ENCODE measurements at regions not wholly inside any gene's neighbourhood (a gene's known extent, or its start where the extent isn't known, plus 50 kb on each side); places are given as distances from the start of the nearest gene placed in this dataset.
A peak's percentile ranks its signal among the peaks of the same experiment; 100 is the strongest.

DNA sequence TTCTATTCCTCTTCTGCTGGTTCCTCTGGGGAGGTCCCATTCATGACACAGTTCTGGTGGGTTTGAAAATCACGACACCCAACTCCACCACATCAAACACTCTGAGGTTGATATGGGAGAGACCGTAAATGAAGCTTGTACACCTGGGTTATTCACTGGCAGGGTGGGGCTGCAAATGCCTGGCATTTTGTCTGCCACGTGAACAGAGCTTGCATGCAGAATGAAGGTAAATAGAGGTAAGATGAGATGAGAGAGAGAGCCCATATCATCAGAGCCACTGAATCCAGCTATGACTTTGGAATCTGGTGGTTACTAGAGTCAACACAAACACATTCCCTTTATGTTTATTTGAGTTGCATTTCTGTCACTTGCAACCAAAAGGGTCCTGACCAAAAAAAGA, 97.4 kb downstream of the BANF2 start:
- DNase-seq (ENCODE audit: low read depth) = no peak
- no peak overlapping the region for H3K4me3 ChIP-seq (ENCODE audit: low read depth, low read length)
- TF ChIP-seq, protein P1, sequence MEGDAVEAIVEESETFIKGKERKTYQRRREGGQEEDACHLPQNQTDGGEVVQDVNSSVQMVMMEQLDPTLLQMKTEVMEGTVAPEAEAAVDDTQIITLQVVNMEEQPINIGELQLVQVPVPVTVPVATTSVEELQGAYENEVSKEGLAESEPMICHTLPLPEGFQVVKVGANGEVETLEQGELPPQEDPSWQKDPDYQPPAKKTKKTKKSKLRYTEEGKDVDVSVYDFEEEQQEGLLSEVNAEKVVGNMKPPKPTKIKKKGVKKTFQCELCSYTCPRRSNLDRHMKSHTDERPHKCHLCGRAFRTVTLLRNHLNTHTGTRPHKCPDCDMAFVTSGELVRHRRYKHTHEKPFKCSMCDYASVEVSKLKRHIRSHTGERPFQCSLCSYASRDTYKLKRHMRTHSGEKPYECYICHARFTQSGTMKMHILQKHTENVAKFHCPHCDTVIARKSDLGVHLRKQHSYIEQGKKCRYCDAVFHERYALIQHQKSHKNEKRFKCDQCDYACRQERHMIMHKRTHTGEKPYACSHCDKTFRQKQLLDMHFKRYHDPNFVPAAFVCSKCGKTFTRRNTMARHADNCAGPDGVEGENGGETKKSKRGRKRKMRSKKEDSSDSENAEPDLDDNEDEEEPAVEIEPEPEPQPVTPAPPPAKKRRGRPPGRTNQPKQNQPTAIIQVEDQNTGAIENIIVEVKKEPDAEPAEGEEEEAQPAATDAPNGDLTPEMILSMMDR (IDR thresholded peaks at IDR 0.05; ENCODE audit: insufficient read depth, low read depth, low read length) = no peak

DNA sequence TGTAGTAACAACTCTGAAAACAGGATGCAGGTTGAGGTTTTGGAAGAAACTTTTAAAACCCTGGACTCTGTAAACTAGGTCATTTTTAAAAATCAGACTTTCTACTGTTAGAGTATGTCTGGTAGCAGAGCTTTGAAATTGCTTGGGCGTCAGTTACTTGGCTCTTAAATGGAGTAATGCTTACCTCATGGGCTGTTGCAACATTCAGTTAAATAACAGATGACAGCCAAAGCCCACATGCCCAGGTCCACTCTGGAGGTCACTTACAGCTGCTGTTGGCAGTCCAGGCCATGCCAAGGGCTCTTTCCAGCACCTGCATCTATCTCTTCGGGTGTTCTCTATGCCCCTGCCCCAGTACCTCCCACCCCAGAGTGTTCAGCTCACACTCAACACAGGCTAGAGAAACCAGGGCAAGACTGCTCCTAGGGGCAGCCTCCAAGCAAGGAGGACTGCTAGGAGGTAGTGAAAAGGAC, 96.4 kb downstream of the BANF2 start:
- DNase-seq (ENCODE audit: low read depth) = peak; percentile 91
- TF ChIP-seq, protein P1 (IDR thresholded peaks at IDR 0.05; ENCODE audit: insufficient read depth, low read depth, low read length) = no peak
- H3K4me3 ChIP-seq (ENCODE audit: low read depth, low read length) = no peak overlapping the region

DNA sequence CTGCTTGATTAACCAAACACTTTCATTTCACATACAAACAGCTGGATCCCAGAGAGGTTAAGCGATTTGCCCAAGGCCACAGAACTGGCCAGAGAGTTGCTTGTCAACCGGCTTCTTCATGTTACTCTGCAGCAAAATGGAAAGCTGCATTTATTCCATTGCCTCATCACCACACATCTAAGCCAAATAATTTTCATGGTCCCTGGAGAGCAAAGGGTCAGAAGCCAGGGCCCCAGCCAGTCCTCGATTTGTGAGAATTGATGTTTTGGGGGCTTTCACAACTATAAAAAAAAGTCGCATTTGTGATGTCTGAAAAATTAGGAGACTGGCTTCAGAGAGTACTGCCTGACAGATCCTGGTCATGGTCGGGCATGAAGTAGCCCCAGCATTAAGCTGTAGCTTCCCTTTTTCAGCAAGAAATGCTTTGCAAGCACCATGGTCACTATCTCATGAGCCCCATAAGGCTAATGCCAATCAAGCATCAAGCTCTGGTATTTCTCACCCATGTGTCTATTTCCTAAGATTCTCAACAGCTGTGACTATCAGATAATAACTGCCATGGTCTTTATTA, 95.8 kb downstream of the BANF2 start:
- H3K4me3 ChIP-seq (ENCODE audit: low read depth, low read length) = no peak overlapping the region
- DNase-seq (ENCODE audit: low read depth) = no peak
- TF ChIP-seq, protein P1 (IDR thresholded peaks at IDR 0.05; ENCODE audit: insufficient read depth, low read depth, low read length) = no peak

DNA sequence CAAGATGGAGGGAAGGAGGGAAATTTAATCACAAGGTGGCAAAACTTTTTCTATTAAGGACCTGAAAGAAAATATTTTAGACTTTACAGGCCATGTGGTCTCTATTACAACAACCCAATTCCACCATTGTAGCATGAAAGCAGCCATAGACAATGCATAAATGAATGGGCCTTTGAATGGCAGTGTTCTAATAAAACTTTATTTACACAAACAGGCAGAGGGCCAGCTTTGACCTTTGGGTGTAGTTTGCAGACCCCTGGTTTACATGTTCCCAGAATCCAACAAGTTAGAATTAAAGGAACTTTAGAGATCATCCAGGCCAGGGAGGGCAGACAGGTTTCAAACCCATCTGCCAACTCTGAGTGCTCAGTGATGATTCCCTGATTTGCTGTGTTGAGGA, 95.2 kb downstream of the BANF2 start:
- TF ChIP-seq, protein P1 (IDR thresholded peaks at IDR 0.05; ENCODE audit: insufficient read depth, low read depth, low read length) = no peak
- H3K4me3 ChIP-seq (ENCODE audit: low read depth, low read length) = no peak overlapping the region
- no peak for DNase-seq (ENCODE audit: low read depth)

DNA sequence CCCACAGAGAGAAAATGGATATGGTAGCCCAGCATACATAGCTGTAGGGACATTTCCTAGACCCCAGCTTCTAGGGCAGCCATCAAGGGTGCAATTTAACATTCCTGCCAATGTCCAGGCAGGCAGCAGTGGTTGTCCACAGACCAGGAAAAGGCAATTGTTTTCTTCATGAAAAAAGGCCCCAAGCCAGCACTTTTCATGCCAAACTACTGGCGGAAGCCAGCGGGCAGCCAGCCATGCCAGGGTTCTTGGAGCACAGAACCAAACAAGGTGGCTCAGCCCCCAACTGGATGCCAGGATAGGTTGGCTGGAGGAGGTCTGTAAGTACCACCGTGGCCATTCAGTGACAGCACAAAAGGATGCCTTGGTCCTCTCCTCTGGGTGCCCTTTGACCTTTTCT, 94.6 kb downstream of the BANF2 start:
- TF ChIP-seq, protein P1 (IDR thresholded peaks at IDR 0.05; ENCODE audit: insufficient read depth, low read depth, low read length) = no peak
- no peak overlapping the region for H3K4me3 ChIP-seq (ENCODE audit: low read depth, low read length)
- DNase-seq (ENCODE audit: low read depth) = no peak

DNA sequence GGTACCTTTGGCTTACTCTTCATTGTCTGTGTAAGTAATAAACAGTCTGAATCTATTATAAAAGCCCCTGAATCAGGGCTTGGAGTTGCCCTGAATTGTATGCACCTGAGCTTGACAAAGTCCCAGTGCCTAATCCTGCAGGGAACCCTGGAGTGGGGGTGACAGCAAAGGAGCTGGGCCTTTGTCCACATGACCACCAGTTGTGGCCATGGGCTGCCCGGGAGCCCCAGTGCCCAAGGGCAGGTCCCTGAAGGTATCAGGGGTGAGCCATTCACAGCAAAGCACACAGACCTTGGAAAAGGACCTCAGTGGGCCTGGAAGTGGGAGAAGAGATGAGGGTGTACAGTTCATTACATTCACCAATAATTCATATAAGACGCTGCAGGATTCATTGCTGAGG, 94.2 kb downstream of the BANF2 start:
- no peak for DNase-seq (ENCODE audit: low read depth)

More for the DNA sequence above, 94.2 kb downstream of the BANF2 start:
- no peak overlapping the region for H3K4me3 ChIP-seq (ENCODE audit: low read depth, low read length)
- TF ChIP-seq, protein P1 (IDR thresholded peaks at IDR 0.05; ENCODE audit: insufficient read depth, low read depth, low read length) = no peak

Data from fibroblast of villous mesenchyme (primary cell).